HG03439 (cell line): ENCODE measurements at regions not wholly inside any gene's neighbourhood (a gene's known extent, or its start where the extent isn't known, plus 50 kb on each side); places are given as distances from the start of the nearest gene placed in this dataset.

Experiments
- ATAC-seq: cut with Tn5 transposase; IDR thresholded peaks from one replicate; pipeline ENCODE4 v1.9.1; 2021; ENCODE audit warnings: mild to moderate bottlenecking, moderate library complexity; ENCODE audit not compliant: unreplicated experiment

- ATAC-seq, result no peak
Measured at GRCh38 chr2:196224756-196225155, 53.4 kb upstream of the STK17B start.

GRCh38 chr2:196225213-196225612 is 53.8 kb upstream of the STK17B start:
- ATAC-seq, result no peak

GRCh38 chr2:196226058-196226706 is 54.8 kb upstream of the STK17B start:
- ATAC-seq, result no peak

GRCh38 chr2:196226707-196227065 is 55.3 kb upstream of the STK17B start:
- ATAC-seq, result no peak

GRCh38 chr2:196229013-196229412 is 57.6 kb upstream of the STK17B start:
- ATAC-seq, result no peak

GRCh38 chr2:196230061-196230854 is 58.9 kb upstream of the STK17B start:
- ATAC-seq, result no peak

- peak; percentile 29 for ATAC-seq
Measured at GRCh38 chr2:196233021-196233804, 61.8 kb upstream of the STK17B start.

- ATAC-seq, result peak; percentile 68
Measured at GRCh38 chr2:196233805-196234475, 62.6 kb upstream of the STK17B start.

GRCh38 chr2:196234672-196235071 is 63.3 kb upstream of the STK17B start:
- ATAC-seq, result no peak

- no peak for ATAC-seq
Measured at GRCh38 chr2:196238836-196239380, 67.5 kb upstream of the STK17B start.

- peak; percentile 67 for ATAC-seq
Measured at GRCh38 chr2:196239622-196240587, 68.5 kb upstream of the STK17B start.

GRCh38 chr2:196241175-196241574 is 69.8 kb upstream of the STK17B start:
- ATAC-seq, result no peak

GRCh38 chr2:196242131-196242620 is 70.8 kb upstream of the STK17B start:
- ATAC-seq, result peak; percentile 81

GRCh38 chr2:196244516-196244915 is 73.1 kb upstream of the STK17B start:
- no peak for ATAC-seq

GRCh38 chr2:196244966-196245365 is 73.6 kb upstream of the STK17B start:
- no peak for ATAC-seq

- ATAC-seq, result no peak
Measured at GRCh38 chr2:196245378-196246140, 74.2 kb upstream of the STK17B start.

GRCh38 chr2:196247114-196247975 is 76.0 kb upstream of the STK17B start:
- ATAC-seq, result no peak

GRCh38 chr2:196247976-196248280 is 76.5 kb upstream of the STK17B start:
- ATAC-seq, result no peak
